ENCODE measurements at regions not wholly inside any gene's neighbourhood (a gene's known extent, or its start where the extent isn't known, plus 50 kb on each side); places are given as distances from the start of the nearest gene placed in this dataset.

DNA sequence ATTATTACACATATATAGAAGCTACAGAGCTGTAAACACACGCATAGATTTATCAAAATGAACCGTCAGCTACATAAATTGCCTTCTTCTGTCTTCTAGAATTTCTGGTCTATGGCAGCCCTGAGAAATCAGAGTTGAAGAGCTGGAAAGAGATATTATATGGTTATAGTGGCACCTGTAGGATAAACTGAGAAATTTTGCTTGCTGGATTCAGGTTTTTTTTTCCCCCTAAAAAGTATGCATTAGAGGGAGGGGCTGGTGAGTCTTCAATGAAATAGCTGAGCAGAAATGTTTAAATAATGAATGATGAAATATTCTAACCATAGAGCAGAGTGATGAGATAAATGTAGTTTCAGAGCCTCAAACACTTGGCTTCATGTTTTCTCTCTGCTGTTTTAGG is 78.0 kb upstream of the DYNC1I1 start:
- TF ChIP-seq EZH2 (IDR thresholded peaks at IDR 0.05; ENCODE audit: low read length, missing control alignments) = no peak
- TF ChIP-seq, protein P1, sequence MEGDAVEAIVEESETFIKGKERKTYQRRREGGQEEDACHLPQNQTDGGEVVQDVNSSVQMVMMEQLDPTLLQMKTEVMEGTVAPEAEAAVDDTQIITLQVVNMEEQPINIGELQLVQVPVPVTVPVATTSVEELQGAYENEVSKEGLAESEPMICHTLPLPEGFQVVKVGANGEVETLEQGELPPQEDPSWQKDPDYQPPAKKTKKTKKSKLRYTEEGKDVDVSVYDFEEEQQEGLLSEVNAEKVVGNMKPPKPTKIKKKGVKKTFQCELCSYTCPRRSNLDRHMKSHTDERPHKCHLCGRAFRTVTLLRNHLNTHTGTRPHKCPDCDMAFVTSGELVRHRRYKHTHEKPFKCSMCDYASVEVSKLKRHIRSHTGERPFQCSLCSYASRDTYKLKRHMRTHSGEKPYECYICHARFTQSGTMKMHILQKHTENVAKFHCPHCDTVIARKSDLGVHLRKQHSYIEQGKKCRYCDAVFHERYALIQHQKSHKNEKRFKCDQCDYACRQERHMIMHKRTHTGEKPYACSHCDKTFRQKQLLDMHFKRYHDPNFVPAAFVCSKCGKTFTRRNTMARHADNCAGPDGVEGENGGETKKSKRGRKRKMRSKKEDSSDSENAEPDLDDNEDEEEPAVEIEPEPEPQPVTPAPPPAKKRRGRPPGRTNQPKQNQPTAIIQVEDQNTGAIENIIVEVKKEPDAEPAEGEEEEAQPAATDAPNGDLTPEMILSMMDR (conservative IDR thresholded peaks at IDR 0.05 in 1 of 2, IDR thresholded peaks at IDR 0.05 in 1 of 2; ENCODE audit: low read depth in 1 of 2, low read length in 2 of 2) = no peak

Measured in fibroblast of lung (primary cell).